ENCODE measurements at regions not wholly inside any gene's neighbourhood (a gene's known extent, or its start where the extent isn't known, plus 50 kb on each side); places are given as distances from the start of the nearest gene placed in this dataset.

DNA sequence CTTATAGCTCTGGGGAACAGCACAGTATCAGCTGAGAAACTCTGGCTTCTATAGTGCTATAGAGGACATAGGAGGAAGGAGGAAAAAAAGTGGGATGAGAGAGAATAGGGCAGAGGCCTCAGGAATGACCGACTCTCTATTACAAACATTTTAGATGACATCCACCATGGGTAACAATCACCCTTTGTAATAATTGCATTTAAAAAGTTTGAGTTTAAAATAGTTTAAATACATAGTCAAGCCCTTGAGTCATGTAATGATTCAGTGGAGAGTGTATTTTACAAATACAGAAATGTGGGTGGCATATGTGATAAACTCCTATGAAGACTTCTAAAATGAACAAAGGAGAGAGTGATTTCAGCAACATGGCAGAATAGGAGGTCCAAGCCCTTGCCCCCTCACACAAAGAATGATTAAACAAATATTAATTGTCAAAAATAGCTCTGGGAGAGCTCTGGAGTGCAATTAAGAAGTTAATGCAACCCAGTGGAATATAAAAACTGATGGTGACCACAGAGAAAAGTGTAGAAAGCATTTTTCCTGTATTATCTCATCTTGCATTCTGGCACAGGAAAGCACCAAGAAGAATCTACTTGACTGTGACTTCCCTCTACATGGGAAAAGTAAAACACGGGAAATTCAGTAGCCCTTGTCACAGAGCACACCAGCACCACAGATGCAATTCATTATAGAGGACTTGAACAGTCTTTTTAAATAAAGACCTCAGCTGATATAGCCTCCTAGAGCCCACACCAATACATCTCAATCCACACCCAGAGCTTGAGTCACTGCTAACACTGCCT lies 569.0 kb upstream of the SORCS1 start:
- DNase-seq (ENCODE audit: low read depth in 4 of 4, low spot score in 3 of 4), result no peak

DNA sequence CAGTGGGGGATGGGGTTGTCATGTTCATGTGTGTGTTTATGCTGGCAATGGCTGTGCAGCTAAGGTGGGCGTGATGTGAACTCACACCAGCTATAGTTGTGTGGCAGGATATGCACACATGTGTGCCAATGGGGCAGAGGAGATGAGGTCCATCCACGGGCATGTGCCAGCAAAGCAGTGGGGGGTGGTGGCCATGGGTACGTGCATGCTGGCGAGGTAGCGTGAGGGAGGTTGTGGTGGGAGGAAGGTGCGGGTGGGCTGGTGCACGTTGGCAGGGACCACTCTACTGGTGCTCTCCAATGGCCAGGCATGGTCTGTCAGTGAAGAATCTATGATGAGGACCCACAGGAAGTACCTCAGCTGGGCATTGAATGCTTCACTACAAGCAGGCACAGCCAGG lies 567.5 kb upstream of the SORCS1 start:
- no peak for DNase-seq (ENCODE audit: low read depth in 4 of 4, low spot score in 3 of 4)

DNA sequence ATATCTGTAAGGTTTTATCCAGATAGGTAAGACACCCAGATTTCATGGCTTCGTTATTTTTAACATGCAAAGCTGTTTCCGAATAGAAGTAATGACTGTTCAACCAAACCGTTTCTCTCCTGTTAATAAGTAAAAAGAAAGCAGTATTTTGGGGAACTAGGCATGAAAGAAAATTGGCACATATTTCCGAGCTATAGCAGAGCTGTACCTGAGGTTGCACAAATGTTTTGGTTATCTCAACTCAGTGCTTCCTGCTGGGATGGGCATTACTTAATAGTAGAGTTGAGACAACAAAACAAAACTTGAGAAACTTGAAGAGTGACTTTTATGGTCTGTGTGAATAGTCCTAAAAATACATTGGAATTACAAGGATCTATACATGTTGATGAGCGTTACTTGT lies 564.3 kb upstream of the SORCS1 start:
- DNase-seq (ENCODE audit: low read depth in 4 of 4, low spot score in 3 of 4), result no peak

DNA sequence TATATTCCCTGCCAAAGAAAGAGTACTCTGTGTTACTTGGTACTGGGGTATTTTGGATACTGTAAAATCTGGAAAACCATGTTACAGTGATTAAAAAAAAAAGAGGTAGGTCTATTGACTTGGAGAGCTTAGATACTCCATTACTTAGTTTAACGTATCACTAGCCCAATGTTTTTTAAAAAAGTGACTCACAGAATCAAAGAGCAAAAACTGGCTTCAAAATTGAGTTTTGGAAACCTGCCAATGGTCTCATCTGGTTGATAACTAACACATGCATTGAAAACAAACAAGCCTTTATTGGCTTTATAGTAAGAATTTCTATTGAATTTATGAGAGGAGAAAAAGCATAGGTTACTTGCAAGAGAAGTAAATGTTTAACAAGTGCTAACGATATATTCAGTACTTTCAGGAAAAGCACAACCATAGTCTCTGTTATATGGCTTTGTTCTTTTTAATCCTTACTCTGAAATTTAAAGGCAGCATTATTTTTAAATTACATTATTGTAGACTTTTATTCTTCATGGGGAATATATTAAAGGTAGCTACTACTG lies 563.3 kb upstream of the SORCS1 start:
- no peak for DNase-seq (ENCODE audit: low read depth in 4 of 4, low spot score in 3 of 4)

DNA sequence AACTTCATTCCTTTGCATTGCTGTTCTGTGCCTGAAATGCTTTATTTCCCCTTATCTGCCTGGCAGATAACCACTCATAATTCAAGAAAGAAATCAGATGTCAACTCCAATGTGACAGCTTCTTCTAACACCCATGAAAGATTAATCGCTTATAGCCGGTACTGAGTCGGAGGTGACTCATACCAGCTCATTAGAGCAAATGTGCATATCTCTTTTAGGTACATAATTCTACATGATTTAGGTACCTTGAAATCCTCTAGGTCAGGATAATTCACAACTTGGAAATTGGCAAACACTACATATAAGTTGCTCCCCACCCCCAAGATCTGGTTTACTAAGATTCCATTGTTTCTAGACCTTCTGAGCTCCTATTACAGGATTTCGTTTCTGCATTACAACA lies 554.4 kb upstream of the SORCS1 start:
- DNase-seq (ENCODE audit: low read depth in 4 of 4, low spot score in 3 of 4), result no peak

DNA sequence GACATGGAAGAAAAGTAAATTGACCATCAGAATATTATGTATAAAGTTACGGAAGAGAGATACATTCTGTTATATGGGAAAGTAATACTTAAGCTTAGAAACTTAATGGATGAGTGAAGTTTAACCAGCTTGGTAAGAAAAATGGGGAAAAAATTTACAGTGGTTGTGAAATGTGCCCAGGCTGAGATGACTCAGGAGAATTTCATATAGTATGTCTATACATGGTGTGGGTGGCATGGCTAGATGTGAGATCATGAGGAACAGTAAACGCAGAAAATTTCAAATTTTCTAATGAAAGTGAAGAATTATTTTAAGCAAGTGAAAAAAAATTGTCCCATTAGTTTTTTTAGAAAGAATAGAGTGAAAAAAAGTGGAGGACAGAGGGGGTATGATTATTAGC lies 552.5 kb upstream of the SORCS1 start:
- no peak for DNase-seq (ENCODE audit: low read depth in 4 of 4, low spot score in 3 of 4)

DNA sequence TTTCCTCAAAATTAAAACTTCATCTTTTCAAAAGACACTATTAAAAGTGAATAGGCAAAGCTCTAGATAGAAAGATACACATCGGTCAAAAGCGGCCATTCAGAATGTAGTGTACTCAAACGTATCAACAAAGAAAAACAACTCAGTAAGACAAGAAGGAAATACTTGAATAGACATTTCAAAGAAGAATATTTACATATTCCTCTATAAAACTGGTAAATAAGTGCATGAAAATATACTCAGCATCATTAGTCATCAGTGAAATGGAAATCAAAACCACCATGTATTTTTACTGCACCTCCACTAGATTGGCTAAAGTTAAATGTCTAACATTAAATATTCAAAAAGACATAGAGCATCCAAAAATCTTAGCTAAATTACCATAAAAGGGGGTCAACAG lies 551.1 kb upstream of the SORCS1 start:
- DNase-seq (ENCODE audit: low read depth in 4 of 4, low spot score in 3 of 4), result no peak

DNA sequence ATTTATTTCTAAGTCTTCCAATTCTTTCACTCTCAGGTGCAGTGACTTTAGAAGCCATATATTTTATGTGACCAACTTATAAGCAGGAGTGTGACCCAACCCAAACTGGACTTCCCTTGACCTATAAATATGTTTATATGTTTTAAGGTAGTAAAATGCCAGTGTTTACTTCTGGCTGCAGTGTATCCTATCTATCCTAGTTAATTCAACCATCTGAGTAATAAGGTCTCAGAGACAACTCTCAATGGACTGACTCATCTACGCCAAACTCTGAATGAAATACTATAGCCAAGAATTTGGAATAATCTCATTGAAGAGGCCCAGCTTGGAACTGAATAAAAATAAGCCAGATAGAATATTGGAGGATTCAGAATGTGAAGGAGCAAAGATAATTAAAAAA lies 544.5 kb upstream of the SORCS1 start:
- no peak for DNase-seq (ENCODE audit: low read depth in 4 of 4, low spot score in 3 of 4)

DNA sequence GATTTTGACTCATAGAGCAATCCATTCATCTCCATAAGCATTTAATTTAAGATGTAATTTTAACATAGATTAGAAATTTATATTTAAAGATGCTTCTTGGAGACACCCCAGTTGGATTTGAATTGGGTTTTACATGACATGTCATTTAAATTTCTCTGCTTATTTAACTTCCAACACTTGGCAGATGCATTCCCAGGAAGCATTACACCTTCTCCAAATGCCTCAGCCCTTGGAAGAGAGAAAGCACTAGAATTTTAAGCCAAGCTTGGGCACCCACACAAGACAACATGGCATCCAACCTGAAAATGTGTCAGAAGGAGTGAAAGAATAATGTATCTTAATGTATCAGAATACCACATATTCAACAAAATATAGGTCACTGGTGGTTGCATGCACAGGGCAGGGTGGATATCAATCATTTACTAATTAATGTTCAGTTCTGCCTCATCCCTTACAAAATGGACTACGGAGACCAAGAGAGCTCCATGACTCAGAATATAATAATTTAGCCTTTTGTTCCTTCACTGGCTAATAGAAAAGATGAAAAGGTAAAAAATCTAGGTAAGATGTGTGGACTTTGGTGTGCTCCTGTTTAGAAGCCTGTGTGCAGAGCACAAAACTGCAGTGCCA lies 541.7 kb upstream of the SORCS1 start:
- no peak for DNase-seq (ENCODE audit: low read depth in 4 of 4, low spot score in 3 of 4)

DNA sequence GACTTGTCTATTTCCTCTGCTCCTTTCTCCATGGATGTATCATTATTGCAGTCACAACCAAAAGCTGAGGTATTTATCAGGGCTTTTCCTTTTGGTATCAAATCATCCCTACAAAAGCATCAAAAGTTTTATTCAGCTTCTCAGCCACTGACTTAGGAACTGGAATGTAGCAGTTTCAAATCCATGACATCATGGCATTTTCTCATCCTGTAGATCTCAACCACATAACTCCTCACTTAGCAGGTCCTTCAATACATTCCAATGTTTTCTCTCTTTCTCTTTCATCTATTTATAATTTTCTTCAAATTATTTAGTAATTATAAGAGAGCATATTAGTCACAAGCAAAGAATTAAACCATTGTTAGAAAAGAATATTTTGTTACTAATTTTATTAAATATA lies 537.4 kb upstream of the SORCS1 start:
- DNase-seq (ENCODE audit: low read depth in 4 of 4, low spot score in 3 of 4), result no peak

DNA sequence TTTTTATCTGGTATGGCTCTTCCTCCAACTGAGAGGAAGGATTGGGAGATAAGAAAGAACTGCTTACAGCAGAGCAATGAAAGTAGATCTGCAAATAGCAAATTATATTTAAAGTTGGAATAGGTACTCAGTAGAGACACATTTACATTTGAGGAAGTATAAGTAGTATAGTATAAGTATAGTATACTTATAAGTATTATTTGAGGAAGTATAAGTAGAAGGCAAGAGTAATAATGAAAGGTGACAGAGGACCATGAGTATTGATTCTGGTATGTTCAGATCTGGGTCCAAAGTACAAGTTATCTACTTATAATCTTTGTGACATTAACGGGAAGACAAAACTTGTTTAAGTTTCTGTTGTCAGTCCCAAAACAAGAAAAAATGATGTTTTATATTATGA lies 527.6 kb upstream of the SORCS1 start:
- DNase-seq (ENCODE audit: low read depth in 4 of 4, low spot score in 3 of 4), result no peak

DNA sequence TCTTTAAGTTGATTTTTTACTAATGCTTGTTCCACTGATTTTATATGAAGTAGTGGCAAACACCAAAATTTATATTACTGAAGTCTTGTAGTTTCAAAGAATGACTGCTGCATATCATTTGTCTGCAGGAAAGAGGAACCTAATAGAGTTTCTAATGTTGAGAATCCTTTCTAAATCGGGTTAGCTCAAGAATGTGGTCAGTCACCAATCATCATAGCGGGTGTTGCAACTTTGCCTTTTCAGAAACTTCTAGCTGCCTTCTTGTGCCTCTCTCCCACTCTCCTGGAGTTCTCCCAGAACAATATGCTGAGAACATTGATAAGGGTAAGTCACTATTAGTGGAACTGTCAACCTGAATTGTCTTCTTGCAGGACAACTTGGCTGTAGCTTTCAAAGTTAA lies 524.8 kb upstream of the SORCS1 start:
- DNase-seq (ENCODE audit: low read depth in 4 of 4, low spot score in 3 of 4), result no peak

DNA sequence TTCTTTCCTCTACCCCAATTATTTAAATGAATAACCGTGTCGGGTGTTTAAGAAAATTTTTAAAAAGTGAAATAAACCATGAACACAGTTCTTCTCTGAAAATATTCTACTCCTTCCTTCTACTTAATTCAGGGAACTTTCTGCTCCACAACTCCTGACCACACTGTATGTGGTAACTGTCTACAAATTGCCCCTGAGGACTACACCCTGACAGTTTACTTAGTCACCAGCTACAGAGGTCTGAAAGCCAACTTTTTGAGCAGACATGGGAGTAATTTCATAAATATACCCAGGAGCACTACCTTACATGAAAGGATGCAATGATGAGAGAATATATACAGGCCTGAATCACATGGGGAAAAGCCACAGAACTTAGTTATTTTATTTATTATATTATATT lies 523.2 kb upstream of the SORCS1 start:
- no peak for DNase-seq (ENCODE audit: low read depth in 4 of 4, low spot score in 3 of 4)

DNA sequence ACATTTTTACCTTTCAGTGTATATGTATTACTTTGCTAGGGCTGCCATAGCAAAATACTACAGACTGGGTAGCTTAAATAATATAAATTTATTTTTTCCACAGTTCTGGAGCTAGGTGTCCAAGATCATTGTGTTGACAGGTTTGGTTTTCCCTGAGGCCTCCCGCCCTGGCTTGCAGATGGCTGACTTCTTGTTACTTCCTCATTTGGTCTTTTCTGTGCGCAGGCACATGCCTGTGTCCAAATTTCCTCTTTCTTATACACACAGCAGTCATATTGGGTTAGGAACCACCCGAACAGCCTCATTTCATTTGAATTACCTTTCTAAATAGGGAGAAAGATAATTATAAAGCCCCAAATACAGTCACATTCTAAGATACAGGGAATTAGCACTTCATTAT lies 521.6 kb upstream of the SORCS1 start:
- no peak for DNase-seq (ENCODE audit: low read depth in 4 of 4, low spot score in 3 of 4)

DNA sequence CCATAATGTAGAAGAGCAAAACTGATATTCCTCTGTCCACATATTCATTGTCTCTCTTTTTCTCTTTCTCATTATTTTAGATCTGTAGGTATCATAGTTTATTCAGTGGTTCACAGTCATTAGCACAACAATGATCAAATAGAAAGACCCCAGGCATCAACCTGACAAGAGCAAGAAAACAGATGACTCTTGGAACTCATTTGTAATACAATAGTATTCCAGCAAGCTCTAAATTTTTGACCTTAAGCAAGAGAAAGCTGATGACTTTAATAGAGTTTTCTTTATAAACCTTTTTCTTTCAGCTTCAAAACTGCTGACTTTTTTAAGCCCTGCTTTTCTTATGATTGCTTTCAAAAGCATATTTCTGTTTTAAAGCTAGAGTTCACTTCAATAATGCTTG lies 507.5 kb upstream of the SORCS1 start:
- DNase-seq (ENCODE audit: low read depth in 4 of 4, low spot score in 3 of 4), result no peak

DNA sequence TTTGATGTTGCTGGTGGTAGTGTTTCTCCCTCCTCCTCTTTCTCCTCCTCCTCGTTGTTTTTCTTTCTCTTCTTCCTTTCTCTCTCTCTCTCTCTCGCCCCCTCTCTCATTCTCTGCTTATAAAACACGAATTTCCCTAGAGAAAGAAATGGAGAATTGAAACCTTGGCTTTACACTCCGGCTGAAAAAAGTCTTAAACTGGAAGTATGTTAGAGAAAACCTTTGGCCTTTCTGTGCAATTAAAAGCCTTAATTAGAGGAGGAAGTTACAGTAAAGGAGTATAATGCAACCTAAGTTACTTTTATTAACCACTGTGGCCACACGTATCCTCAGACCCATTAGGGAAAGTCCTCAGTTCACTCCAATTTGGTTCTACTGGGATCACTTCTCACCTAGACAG lies 501.7 kb upstream of the SORCS1 start:
- DNase-seq (ENCODE audit: low read depth in 4 of 4, low spot score in 3 of 4), result no peak

DNA sequence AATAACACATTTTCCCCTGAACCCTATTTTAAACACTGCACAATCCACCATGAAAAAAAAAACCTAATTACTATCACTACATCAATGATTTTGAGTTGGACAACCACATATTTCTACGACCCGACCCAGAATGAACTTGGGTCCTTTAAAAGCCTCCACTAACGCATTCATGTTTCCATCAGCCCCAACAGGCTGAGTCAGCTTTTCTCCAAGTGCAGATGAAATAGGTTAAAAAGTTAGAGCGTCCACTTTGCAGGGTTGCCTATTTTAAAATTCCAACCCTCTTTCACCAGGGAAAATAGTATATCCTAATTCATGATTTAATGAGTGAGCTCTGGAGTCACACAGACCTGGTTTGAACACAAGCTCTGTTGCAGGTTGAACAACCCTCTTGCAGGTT lies 501.0 kb upstream of the SORCS1 start:
- DNase-seq (ENCODE audit: low read depth in 4 of 4, low spot score in 3 of 4), result no peak

DNA sequence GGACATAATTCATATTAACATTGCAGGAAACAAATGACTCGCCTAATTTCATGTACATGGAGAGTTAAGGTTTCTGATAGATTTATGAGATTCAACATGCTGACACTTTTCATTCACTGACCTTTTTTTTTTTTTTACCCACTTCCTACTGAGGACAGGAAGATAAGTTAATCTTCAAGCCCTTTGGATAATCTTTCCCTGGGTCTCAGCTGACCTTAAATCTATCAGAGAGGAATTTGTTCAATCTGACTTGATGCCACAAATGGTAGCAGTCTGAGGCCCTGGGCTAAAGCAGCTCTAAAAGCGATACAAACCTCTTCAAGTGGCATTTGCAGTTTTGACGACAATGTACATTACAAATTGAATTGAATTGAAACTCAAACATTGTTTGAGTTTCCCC lies 493.3 kb upstream of the SORCS1 start:
- no peak for DNase-seq (ENCODE audit: low read depth in 4 of 4, low spot score in 3 of 4)

DNA sequence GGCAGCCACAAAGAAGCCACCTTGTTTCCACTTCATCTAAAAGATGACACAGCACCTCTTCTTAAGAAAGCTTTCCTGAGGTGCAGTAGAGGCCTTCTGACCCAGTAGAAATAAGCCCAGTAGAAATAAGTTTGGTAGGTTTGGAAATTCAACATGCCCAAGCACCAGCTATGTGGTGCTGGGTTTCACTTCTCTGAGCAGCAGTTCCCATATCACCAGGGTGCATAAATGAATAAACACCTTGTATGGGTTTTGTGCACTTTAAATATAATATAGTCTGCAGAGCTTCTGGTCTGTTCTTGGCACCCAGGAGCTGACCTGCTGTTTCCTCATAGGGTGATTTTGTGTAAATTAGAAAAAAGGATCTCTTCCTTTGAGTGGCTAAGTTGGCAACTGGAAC lies 492.4 kb upstream of the SORCS1 start:
- DNase-seq (ENCODE audit: low read depth in 4 of 4, low spot score in 3 of 4), result no peak

DNA sequence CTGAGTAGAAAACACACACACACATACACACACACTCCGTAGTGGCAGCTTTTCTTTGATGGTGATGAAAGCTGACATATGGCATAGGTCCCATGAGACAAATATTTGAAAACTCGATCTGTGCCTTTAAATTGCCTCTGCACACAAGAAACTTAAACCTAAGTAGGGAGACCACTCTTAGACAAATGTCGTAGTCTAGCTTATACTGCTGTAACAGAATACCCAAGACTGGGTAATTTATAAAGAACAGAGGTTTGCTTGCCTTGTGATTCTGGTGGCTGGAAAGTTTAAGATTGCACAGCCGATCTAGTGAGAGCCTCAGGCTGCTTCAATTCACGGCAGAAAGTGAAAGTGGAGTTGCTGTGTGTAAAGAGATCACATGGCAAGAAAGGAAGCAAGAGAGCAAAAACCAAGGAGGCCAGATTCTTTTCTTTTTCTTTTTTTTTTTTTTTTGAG lies 489.4 kb upstream of the SORCS1 start:
- peak; percentile 7 to 30 (median 19) for DNase-seq (ENCODE audit: low read depth in 4 of 4, low spot score in 3 of 4)

DNA sequence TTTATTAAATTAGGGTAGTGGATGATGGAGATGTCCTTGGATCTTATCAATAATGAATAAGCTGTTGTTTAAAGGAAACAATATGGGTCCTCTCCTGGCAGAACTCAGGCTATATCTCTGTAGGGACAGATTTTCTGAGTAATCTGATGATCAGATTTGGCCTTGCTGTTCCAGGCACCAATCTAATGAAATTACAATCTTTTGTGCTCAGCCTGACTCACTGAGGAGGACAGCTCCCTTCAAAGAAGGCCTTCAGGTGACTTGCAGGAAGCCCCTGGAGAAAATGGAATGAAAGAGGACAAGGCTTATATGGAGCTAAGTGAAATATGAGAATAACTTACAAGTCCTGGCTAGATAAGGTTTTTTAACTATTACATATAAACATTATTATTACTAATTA lies 486.4 kb upstream of the SORCS1 start:
- no peak for DNase-seq (ENCODE audit: low read depth in 4 of 4, low spot score in 3 of 4)

DNA sequence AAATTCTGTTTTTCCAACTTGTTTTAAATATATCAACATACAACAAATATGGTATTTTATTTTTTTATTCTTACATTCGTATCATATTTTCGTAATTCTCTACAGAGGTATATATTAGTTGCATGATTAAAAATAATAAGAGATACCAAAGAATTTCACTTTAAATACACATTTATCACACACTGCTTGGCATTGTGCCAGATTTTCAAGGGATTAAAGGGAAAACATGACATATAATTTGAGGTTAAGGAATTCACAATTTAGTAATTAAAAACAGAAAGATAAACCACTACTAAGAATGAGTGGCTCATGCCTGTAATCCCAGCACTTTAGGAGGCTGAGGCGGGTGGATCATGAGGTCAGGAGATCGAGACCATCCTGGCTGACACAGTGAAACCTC lies 484.7 kb upstream of the SORCS1 start:
- DNase-seq (ENCODE audit: low read depth in 4 of 4, low spot score in 3 of 4), result no peak
